Nephron (organoid): ENCODE measurements at regions not wholly inside any gene's neighbourhood (a gene's known extent, or its start where the extent isn't known, plus 50 kb on each side); places are given as distances from the start of the nearest gene placed in this dataset.
A peak's percentile ranks its signal among the peaks of the same experiment; 100 is the strongest.

Source experiments
- H3K27ac Mint-ChIP-seq, 3 experiments: 2 replicates each; pipeline ENCODE4 v1.8.0; 2020; ENCODE audit warnings: mixed read lengths in 3 of 3, mild to moderate bottlenecking in 2 of 3, moderate library complexity in 1 of 3
- H3K27me3 Mint-ChIP-seq: 2 replicates; pipeline ENCODE4 v1.8.0; 2021; ENCODE audit warnings: low read depth, mild to moderate bottlenecking, moderate library complexity, mixed read lengths
- H3K36me3 Mint-ChIP-seq: 2 replicates; pipeline ENCODE4 v1.8.0; 2020; ENCODE audit warnings: low read depth, mixed read lengths
- H3K4me1 Mint-ChIP-seq: 2 replicates; pipeline ENCODE4 v1.8.0; 2020; ENCODE audit warnings: mixed read lengths
- H3K4me3 Mint-ChIP-seq, 3 experiments: 2 replicates each; pipeline ENCODE4 v1.8.0; 2020; ENCODE audit warnings: mild to moderate bottlenecking in 3 of 3, mixed read lengths in 3 of 3, moderate library complexity in 2 of 3
- H3K9me3 Mint-ChIP-seq: 2 replicates; pipeline ENCODE4 v1.8.0; 2020; ENCODE audit warnings: mixed read lengths
- TF ChIP-seq, protein P1 (sequence below), 3 experiments: fragments of 200-600 bp; sonication (generic); IDR thresholded peaks; one replicate each; pipeline ENCODE4 v1.5.0; 2021; ENCODE audit warnings: antibody characterized with exemption in 3 of 3; ENCODE audit not compliant: unreplicated experiment in 3 of 3

DNA sequence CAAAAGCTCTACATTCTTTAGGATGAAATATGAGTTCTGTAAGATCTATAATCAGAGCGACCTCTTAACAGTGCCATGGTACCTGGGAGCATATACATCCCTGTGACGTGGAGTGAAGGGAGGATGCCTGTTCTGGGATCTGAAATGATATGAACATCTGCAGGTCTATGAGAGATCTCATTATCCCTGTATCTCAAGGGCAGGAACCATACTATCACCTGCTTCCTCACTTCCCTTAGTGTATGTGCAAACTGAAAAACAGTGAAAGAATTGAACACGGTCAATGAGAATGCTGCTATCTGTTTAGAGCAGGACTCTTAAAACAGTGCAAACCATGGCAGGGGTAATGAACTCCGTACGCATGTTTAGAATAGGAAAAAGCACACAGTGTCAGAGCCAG lies 364.0 kb downstream of the LPIN1 start:
- Mint-ChIP-seq H3K4me3 (no peak overlapping the region), H3K27ac (peak overlapping the region; percentile 37 to 79 (median 45)), H3K27me3 (peaks cover 18% of the 10 kb centered on the region), H3K36me3 (no peaks in the 10 kb centered on the region), H3K9me3 (no peaks in the 10 kb centered on the region), H3K4me1 (peaks cover 32% of the 10 kb centered on the region)
- TF ChIP-seq, protein P1, sequence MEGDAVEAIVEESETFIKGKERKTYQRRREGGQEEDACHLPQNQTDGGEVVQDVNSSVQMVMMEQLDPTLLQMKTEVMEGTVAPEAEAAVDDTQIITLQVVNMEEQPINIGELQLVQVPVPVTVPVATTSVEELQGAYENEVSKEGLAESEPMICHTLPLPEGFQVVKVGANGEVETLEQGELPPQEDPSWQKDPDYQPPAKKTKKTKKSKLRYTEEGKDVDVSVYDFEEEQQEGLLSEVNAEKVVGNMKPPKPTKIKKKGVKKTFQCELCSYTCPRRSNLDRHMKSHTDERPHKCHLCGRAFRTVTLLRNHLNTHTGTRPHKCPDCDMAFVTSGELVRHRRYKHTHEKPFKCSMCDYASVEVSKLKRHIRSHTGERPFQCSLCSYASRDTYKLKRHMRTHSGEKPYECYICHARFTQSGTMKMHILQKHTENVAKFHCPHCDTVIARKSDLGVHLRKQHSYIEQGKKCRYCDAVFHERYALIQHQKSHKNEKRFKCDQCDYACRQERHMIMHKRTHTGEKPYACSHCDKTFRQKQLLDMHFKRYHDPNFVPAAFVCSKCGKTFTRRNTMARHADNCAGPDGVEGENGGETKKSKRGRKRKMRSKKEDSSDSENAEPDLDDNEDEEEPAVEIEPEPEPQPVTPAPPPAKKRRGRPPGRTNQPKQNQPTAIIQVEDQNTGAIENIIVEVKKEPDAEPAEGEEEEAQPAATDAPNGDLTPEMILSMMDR (IDR thresholded peaks at IDR 0.05; ENCODE audit: unreplicated experiment in 3 of 3) = no peak

DNA sequence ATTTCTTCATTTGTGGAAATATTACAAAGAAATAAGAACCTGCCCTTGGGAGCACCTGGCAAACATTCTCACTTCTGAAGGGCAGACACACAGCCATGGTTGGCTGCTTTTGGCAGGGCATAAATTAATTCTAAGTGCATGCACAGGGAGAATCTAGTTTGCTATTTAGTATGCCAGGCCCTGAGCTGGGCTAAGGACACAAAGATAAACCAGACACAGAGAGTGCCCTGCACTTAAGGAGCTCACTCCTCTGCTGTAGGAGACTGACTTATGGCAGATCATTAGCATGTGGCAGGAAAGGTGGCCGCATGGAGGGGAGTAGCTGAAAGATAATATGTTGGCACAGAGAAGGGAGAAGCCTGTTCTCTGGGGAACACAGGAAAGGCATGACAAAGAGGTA lies 367.0 kb downstream of the LPIN1 start:
- no peaks in the 10 kb centered on the region for H3K9me3 Mint-ChIP-seq

DNA sequence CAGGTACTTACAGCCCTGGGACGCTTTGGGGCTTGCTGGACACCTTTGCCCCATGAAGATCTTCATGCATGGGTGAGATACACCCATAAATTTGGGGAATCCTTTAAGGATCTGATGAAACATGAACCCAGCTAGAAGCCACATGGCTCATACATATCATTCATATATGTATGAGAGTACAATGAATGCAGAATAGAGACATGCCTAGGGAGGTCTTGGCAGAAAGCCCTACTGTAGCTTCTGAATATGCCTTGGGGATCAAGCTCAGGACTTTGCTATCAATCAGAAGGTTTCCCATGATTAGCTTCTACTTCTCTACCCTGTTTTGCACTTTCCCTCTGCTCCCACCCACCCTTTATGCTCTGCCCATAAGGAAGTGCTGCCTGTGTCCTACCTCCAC lies 368.4 kb downstream of the LPIN1 start:
- Mint-ChIP-seq H3K9me3 (no peaks in the 10 kb centered on the region), H3K4me3 (no peak overlapping the region), H3K4me1 (peaks cover 13% of the 10 kb centered on the region), H3K27me3 (peaks cover 13% of the 10 kb centered on the region), H3K36me3 (no peaks in the 10 kb centered on the region), H3K27ac (no peak overlapping the region)
- TF ChIP-seq, protein P1 (IDR thresholded peaks at IDR 0.05; ENCODE audit: unreplicated experiment in 3 of 3) = no peak

More for the DNA sequence above, 367.0 kb downstream of the LPIN1 start:
- H3K27me3 Mint-ChIP-seq = peaks cover 13% of the 10 kb centered on the region
- no peaks in the 10 kb centered on the region for H3K36me3 Mint-ChIP-seq
- peaks cover 19% of the 10 kb centered on the region for H3K4me1 Mint-ChIP-seq
- no peak overlapping the region for H3K4me3 Mint-ChIP-seq
- TF ChIP-seq, protein P1 (IDR thresholded peaks at IDR 0.05; ENCODE audit: unreplicated experiment in 3 of 3) = no peak
- no peak overlapping the region for H3K27ac Mint-ChIP-seq

DNA sequence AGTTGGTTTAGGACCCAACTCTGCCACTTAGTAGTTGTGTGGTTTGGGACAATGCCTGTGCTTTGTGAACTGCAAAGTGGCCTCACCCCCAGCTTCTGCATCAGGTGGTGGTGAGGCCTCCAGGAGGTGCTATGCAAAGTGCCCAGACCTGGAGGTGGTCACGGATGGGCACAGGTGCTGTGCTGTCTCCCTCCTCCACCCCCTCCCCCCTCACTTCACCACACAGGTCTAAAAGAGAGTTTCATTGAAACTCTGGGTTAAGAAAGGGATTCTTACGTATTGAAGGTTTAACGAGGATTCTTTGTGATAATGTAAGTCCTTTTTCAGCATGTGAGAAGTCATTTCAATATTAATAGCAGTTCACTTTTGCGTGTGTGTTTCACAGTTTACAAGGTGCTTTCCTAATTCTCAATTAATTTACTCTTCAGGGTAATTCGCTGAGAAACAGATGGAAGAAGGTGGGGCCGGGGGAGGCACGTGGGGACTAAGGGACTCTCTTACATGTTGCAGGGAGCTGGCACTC lies 369.9 kb downstream of the LPIN1 start:
- no peaks in the 10 kb centered on the region for H3K9me3 Mint-ChIP-seq
- H3K36me3 Mint-ChIP-seq = no peaks in the 10 kb centered on the region
- peaks cover 4% of the 10 kb centered on the region for H3K4me1 Mint-ChIP-seq
- peak overlapping the region in 1 of 3 experiments; percentile 69 for H3K27ac Mint-ChIP-seq
- H3K4me3 Mint-ChIP-seq = no peak overlapping the region
- TF ChIP-seq, protein P1 (IDR thresholded peaks at IDR 0.05; ENCODE audit: unreplicated experiment in 3 of 3) = no peak
- peaks cover 8% of the 10 kb centered on the region for H3K27me3 Mint-ChIP-seq

DNA sequence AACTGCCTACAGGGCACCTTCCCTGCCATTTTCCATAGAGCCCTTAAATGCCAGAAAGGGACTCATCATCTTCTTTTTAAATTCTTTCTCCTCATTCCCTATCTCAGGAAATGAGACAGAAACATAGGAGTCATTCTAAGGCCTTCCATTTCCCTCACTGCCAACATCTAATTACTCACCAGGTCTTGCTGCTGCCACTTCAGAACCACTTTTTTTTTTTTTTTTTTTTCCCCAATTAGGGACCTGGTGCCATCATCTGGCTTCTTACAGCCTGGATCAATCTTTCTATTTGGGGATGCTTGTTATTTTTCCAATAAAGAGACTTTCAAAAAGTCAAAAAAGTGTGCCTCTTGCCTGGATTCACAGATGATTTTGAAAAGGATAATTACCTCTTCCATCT lies 373.4 kb downstream of the LPIN1 start:
- TF ChIP-seq, protein P1 (IDR thresholded peaks at IDR 0.05; ENCODE audit: unreplicated experiment in 3 of 3) = no peak
- Mint-ChIP-seq H3K27ac (no peak overlapping the region), H3K9me3 (no peaks in the 10 kb centered on the region), H3K27me3 (peaks cover 3% of the 10 kb centered on the region), H3K4me3 (no peak overlapping the region), H3K4me1 (peaks cover 4% of the 10 kb centered on the region), H3K36me3 (no peaks in the 10 kb centered on the region)
